BJ (cell line): ENCODE measurements at regions not wholly inside any gene's neighbourhood (a gene's known extent, or its start where the extent isn't known, plus 50 kb on each side); places are given as distances from the start of the nearest gene placed in this dataset.

ENCODE experiments used
- CTCF ChIA-PET: fragments of 350-600 bp; formaldehyde crosslinking; extraction: SDS; loops from one replicate; lab custom pipeline; 2021; ENCODE audit warnings: antibody characterized with exemption, inconsistent platforms; lab: Yijun Ruan, JAX
- POLR2A ChIA-PET: fragments of 300-600 bp; sonication (Branson Sonifier 250); formaldehyde crosslinking; extraction: SDS; loops from one replicate; lab custom pipeline; 2021; ENCODE audit warnings: antibody characterized with exemption; lab: Charles Lee
- DNase-seq: peaks from one replicate; pipeline ENCODE4 v3.0.0-alpha.2; 2011; ENCODE audit warnings: low read depth
- H3K27me3 ChIP-seq: 2 replicates; pipeline ENCODE4 v1.6.0; 2011; ENCODE audit warnings: low read length; ENCODE audit not compliant: control insufficient read depth, insufficient read depth
- H3K36me3 ChIP-seq: 2 replicates; pipeline ENCODE4 v1.5.1; 2011; ENCODE audit warnings: low read length; ENCODE audit not compliant: control insufficient read depth, insufficient read depth
- H3K4me3 ChIP-seq: 2 replicates; pipeline ENCODE4 v1.5.1; 2011; ENCODE audit warnings: low read depth, mild to moderate bottlenecking, control low read depth, low read length
- CTCF ChIP-seq: IDR thresholded peaks from 2 replicates; pipeline ENCODE4 v1.5.1; 2011; ENCODE audit warnings: low read depth, mild to moderate bottlenecking, control low read depth, inconsistent platforms, low read length, moderate library complexity; ENCODE audit not compliant: insufficient read depth

GRCh38 chr22:26983311-26983710, 325.9 kb downstream of the MIAT start:
- ChIA-PET CTCF (no interaction called here), POLR2A (no interaction called here)
- DNase-seq, result no peak
- Histone ChIP-seq H3K27me3 (peaks cover 5% of the 10 kb centered on the region), H3K4me3 (no peak overlapping the region), H3K36me3 (no peaks in the 10 kb centered on the region)
- no peak for TF ChIP-seq CTCF

GRCh38 chr22:26985206-26985605, 327.8 kb downstream of the MIAT start:
- CTCF ChIA-PET, result no interaction called here

GRCh38 chr22:26985931-26986782, 328.8 kb downstream of the MIAT start:
- Histone ChIP-seq H3K36me3 (no peaks in the 10 kb centered on the region), H3K4me3 (no peak overlapping the region), H3K27me3 (peaks cover 4% of the 10 kb centered on the region)
- no peak for DNase-seq
- TF ChIP-seq CTCF, result no peak
- POLR2A ChIA-PET, result no interaction called here
- CTCF ChIA-PET, result no interaction called here

More at GRCh38 chr22:26985206-26985605, 327.8 kb downstream of the MIAT start:
- DNase-seq, result no peak
- H3K36me3 ChIP-seq, result no peaks in the 10 kb centered on the region
- H3K27me3 ChIP-seq, result peaks cover 5% of the 10 kb centered on the region
- POLR2A ChIA-PET, result no interaction called here
- H3K4me3 ChIP-seq, result no peak overlapping the region
- TF ChIP-seq CTCF, result no peak

GRCh38 chr22:26986884-26987283, 329.5 kb downstream of the MIAT start:
- peaks cover 4% of the 10 kb centered on the region for H3K27me3 ChIP-seq
- no peak for DNase-seq

More at GRCh38 chr22:26986884-26987283, 329.5 kb downstream of the MIAT start:
- no peak for TF ChIP-seq CTCF
- H3K4me3 ChIP-seq, result no peak overlapping the region
- ChIA-PET CTCF (no interaction called here), POLR2A (no interaction called here)
- no peaks in the 10 kb centered on the region for H3K36me3 ChIP-seq
